ENCODE measurements at regions not wholly inside any gene's neighbourhood (a gene's known extent, or its start where the extent isn't known, plus 50 kb on each side); places are given as distances from the start of the nearest gene placed in this dataset.

DNA sequence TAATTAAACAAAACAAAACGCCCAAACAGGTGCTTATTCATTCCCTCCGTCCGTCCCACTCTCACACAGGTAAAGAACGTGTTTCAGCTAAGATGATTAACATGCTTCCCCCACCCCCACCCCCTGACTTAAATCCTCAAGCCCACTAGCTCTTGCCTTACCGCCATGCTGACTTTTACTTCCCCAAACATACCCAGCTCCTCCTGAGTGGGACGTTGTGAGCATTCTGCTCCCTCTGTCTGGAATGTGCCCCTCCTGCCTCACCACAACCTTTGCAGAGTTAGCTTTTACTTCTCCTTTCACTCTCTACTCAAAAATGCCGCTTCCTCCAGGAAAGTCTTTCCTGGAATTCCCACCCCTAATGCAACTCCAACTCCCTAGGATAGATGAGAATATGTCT, 774.0 kb upstream of the RBFOX1 start:
- DNase-seq: no peak

DNA sequence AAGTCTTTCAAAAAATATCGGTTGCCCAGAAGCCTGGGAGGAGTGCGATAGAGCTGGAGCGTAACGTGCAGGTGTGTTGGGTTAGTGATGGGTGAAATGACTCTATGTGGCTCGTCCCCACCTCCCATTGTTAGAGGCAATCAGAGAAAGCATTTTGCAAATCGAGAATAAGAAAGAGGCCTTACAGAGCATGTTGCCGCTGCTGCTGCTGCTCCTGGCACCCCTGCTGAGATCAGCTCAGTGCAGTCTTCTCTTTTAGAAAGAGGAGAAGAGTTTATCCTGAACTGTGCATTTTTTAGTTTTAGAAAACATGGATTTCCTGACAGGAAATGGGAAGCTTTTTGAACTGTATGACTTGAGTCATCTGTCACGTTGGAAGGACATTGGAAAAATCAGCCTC, 774.5 kb upstream of the RBFOX1 start:
- DNase-seq: no peak

GRCh38 chr16:6557353-6558023, 775.2 kb upstream of the RBFOX1 start:
- no peak for DNase-seq

DNA sequence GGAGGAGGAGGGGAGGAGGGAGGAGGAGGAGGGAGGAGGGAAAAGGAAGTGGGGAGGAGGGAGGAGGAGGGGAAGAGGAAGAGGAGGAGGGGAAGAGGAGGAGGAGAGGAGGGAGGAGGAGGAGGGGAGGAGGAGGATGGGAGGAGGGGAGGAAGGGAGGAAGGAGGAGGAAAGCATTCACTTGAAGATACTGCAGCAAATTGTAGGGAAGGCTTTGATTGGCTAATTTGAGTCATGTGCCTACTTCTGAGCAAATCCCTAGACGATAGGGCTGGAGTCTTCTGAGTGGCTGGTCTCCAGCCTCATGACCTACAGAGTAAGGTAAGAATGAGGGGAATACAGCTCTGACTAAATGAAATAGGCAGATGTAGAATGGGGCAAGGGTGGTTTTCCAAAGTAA, 783.2 kb upstream of the RBFOX1 start:
- no peak for DNase-seq

DNA sequence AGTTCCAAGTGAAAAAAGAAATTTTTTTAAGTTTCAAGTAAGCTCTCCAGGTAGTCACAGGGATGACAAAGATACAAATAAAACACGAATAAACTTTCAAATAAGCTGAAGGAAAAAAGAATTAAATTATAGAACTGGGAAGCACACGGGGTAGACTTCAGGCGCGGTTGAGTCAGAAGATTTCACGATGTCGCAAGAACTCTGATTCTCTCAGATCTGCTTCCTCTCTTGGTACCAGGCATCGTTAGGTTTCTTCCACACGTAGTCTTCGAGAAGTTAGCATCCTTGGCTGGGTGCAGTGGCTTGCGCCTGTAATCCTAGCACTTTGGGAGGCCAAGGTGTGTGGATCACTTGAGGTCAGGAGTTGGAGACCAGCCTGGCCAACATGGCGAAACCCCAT, 784.1 kb upstream of the RBFOX1 start:
- DNase-seq: no peak

GRCh38 chr16:6547131-6547530, 785.5 kb upstream of the RBFOX1 start:
- DNase-seq: no peak

GRCh38 chr16:6545329-6545728, 787.3 kb upstream of the RBFOX1 start:
- no peak for DNase-seq

- no peak for DNase-seq
Measured at GRCh38 chr16:6541267-6541666, 791.4 kb upstream of the RBFOX1 start.

GRCh38 chr16:6536411-6536810, 796.2 kb upstream of the RBFOX1 start:
- no peak for DNase-seq

- no peak for DNase-seq
Measured at GRCh38 chr16:6531067-6531466, 801.6 kb upstream of the RBFOX1 start.

GRCh38 chr16:6528217-6528616, 804.4 kb upstream of the RBFOX1 start:
- no peak for DNase-seq

DNA sequence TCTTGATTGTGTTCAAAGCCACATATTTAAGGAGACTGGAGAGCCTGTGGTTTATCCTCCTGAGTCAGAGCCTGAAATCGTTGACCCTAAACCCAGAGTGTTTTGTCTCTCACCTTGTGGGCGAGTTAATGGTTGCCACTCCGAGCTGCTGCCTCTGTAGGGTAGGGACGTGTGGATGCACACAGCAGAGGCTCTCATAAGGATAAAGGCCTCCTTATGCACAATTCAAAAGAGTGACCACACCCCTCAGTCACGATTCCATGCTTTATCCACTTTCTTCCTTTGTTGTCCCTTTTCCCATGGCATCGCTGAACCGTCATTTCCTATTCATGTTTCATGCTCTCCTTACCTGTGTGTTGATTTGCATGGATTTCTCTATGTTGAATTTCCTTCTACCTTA, 805.0 kb upstream of the RBFOX1 start:
- DNase-seq: no peak

DNA sequence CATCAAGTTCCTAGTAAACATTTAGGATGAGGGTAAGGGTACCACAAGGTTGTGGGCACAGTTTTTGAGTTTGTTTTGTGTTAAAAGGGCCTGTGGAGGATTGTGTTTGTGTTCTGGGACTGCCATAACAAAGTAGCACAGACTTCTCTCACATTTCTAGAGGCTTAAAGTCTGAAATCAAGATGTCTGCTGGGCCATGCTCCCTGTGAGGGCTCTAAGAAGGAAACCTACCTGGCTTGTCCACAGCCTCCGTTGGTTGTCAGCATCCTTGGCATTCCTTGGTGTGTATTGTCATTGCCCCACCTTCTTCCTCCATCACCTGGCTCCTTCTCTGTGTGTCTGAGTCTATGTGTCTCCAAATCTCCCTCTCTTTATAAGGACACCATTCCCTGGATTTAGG, 808.1 kb upstream of the RBFOX1 start:
- no peak for DNase-seq

DNA sequence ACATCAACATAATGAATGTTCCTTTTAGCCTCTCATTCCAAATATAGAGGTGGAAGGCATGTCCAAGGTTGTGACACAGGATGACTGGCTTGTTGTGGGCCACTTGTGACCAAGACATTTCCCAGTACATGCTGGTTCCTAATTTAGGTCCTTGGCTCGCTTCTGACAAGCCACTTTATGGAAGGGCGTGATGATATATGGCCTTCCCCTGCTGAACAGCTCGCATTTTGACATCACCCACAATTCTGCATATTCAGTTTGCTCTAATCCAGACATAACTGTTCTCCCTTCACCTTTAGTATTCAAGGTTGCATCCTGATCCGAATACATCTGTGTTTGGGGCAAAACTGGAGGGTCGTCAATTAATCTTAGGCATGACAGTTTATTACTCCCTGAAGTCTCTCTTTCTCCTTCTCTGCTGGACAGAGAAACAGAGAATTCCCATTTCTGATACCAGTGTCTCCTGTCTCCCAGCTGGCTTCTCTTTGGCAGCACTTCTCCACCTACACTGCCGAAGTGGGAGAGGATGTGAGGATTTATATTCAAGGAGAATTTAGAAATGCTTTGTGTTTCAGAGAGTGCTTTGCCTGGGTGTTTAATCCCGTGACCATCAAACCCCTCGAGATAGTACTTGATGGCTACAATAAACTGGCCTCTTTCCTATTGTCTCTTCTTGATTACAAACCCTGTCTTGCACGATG, 815.5 kb upstream of the RBFOX1 start:
- no peak for DNase-seq

DNA sequence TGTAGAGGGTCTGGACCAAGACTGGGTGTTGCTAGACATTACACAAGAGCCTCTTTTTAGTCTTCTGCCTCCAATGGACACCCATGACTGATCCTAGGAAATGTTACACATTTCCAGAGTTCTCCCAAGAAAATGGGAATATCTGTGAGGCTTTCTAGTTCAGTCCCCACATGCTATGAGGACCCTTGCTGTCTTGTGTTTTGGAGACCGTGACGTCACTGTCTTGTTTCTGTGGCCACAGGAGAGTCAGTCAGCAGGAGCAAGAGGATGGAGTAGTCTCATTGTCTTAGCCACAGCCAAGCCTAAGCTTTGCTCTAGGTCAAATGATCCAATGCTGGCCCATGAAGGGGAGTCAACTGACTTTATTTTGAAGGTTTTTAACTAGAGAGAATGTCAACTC, 820.1 kb upstream of the RBFOX1 start:
- DNase-seq: no peak

GRCh38 chr16:6510261-6510660, 822.4 kb upstream of the RBFOX1 start:
- DNase-seq: no peak

GRCh38 chr16:6499413-6499812, 833.2 kb upstream of the RBFOX1 start:
- no peak for DNase-seq

DNA sequence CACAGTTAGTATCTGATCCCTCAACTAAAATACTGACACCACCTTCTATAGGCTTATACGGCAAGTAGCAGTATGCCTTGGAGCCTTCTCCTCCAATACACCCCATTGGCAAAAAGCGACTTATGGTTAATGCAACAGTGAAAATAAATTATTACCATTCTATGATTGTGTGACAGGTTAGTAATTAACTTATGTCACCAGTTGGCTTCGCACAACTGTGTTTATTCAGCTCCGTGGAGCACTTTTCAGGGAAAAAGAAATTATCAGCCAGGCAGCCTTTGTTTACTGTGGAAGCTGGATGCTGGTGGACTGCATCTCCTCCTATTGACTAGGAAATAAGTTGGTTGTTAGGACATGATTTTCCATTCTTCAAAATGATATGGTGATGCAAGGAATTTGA, 833.8 kb upstream of the RBFOX1 start:
- no peak for DNase-seq

- no peak for DNase-seq
Measured at GRCh38 chr16:6496996-6497395, 835.6 kb upstream of the RBFOX1 start.

- no peak for DNase-seq
Measured at GRCh38 chr16:6495486-6496210, 837.0 kb upstream of the RBFOX1 start.

GRCh38 chr16:6494716-6495115, 837.9 kb upstream of the RBFOX1 start:
- no peak for DNase-seq

DNA sequence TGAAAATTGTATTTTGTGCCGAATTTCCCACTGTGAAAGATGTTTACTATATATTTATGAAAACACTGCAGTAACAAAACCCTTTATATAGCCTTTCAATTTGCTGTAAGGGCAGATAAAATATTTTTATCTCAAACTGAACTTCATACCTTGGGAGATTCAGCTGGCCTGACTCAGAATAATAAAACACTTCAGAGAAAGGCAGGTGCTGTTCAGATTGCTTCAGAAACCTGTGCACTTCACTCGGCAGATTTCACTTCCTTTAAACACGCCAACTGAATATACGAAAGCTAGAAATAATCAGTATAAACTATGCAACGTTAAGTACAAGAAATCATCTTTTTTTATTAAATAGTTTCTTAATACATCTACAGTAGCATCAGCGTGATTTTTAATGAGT, 839.1 kb upstream of the RBFOX1 start:
- DNase-seq: no peak

GRCh38 chr16:6492742-6493141, 839.9 kb upstream of the RBFOX1 start:
- DNase-seq: no peak

GRCh38 chr16:6484935-6485334, 847.7 kb upstream of the RBFOX1 start:
- no peak for DNase-seq
